GM18499 (cell line): ENCODE measurements at regions not wholly inside any gene's neighbourhood (a gene's known extent, or its start where the extent isn't known, plus 50 kb on each side); places are given as distances from the start of the nearest gene placed in this dataset.

Experiments
- ATAC-seq: cut with Tn5 transposase; IDR thresholded peaks from one replicate; pipeline ENCODE4 v1.9.1; 2021; ENCODE audit warnings: moderate number of reproducible peaks; ENCODE audit not compliant: insufficient read depth, unreplicated experiment

DNA sequence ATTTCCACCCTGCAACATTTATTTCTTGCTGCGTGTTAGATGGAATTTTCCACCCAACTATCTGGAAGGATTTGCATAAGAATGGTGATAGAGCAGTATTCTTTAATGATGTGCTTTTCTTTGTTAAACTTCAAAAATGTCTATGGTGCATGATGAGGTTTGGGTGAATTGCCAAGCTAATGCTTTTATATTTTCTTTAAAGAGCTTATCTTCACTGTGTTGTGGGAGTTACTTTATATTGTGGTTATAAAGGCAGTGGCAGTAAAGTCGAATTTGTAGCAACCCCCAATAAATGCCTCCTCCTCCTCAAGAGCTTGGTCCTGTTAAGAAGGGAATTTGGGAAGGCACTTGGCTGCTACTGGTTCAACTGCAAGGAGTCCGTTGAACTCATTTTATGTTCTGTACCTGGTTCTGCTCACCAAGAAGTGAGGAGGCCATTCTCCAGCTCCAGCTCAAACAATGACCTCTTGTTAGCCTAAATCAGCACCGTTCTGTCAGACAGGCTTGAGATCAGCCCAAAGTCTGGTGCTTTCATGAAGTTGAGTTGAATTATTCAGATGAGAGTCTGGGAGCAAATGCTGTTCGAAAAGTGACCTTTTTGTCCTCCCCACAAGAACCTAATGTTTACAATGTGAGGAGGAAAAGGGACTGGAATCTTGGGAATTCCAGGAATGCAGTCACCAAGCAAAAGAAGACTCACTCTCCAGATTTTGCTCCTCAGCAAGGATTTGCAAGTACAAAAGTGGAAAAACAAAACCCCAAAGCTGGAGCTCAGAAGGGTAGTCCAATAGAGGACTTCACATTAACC, 217.0 kb downstream of the TMEM38B start:
- no peak for ATAC-seq

DNA sequence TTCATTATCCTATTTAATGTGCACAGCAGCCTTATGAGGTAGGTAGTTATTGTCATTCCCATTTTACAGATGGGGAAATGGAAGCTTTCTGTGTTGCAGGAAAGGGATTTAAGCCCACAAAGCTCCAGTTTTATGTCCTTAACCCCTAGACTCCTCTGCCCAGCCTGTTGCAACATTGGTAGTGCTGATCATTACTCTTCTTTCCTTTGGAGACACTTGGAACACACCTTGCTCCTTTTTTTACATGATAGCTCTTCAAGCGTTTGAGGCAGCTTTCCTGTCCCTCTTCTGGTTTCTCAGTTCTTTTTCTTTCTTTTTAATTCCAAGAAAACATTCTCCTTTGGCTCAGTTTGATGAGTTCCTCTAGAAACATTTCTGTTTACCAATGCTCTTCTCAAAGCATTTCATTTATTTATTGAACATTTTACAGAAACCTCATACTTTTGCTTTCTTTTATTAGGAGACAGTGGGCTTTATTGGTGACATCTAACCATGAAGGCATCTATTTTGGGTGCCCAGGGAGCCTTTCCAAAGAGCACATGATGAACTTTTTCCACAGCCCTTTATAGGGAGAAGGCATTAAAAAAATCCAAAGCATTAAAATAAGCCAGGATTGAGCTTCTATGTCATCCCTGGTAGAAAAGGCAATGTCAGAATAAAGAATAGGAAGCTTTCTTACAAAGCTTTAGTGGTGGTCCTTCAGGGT, 218.0 kb downstream of the TMEM38B start:
- no peak for ATAC-seq

DNA sequence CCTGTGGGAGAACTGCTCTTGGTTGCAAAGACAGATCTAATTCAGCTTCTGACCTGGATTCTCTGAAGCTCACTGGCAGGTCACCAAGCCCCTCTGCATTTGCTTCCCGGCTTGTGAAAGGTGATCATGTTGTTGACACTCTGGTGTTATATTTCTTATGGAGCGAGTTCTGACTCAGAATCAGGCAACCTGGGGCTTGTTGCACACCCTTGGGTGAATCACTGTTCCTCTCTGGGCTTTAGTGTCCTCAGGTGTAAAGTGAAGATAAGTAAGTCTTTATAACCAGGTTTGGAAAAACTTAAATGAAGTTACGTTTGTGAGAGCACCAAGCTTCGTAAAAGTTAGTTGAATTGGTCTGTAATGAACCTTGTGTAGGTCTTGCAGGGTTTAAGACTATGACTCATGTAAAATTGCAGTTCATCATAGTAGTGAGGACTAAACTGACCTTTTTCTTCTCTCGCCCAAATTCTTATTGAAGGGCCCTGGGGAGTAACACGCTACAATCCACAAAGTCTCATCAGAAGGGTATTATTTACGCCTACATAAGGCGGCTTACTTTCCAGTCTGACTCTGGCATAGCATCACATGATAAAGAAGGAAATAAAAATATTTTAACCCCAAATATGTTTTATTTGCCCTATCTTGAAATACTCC, 218.6 kb downstream of the TMEM38B start:
- ATAC-seq: no peak

DNA sequence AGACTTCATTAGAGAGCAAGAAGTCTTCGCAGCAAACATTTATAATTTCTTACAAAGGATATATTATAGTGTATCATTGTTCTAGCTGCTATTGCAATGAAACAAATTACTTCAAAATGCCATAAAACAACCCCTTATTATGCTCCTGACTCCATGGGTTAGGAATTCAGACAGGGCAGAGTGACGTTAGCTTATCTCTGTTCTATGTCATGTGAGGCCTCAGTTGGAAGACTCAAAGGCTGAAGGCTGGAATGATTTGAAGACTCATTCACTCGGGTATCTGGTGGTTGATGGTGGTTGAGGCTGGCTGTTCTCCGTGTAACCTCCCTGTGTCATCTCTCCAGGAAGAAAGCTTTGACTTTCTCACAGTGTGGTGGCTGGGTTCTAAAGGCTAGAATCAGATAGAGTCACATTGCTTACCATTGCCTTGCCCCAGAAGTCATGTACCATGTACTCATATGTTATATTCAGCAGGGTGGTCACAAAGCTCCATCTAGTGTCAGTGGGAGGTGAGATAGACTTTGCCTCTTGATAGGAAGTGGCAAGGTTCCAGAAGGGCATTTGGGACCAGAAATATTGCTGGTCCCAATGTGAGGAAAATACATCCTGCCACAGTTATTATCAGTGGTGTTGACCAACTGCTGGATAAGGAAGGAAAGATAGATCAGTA, 226.9 kb downstream of the TMEM38B start:
- no peak for ATAC-seq

DNA sequence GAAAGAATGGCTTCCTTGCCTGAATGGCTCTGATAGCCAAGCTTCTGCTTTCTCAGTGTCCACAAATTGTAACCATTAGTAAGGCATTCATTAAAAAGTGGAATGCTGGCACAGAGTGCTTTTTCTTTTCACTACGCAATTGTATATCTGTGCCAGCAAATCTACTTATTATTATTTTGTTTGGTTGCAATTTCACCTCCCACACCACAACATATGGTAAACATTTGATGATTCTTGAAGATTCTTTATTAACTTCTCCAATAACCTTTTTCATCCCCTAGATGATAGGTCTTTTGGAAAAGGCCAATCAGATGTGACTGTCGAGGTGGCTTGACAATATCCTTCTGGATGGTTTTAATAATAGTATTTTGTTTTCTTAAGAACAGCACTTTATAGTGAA, 234.1 kb downstream of the TMEM38B start:
- ATAC-seq: no peak

DNA sequence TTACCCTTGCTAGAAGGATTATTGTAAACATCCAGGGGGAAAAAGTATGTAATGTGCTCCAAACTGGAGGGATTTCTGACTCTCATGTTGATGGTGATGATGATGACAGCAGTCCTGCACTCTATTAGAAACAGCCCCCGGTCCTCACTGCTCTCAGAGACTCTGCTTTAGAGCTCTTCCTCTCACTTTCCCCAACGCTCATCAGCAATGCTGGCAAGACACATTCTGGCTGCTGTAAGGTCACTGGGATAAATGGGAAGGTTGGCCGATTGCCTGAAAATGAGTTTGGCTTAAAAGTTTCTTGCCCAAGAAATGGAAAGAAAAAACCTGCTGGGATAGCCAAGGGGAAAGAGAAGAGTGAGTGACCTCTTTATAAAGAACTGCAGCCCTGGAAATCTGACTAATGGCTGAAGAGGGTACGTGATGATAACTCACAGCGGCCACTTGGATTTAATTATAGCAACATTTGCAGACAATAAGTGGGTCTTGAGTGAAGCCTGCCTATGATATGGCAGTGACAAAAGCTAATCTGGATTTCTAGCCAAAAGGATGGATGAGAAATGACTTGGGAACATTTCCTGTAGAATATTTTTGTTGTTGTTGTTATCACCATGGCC, 235.8 kb downstream of the TMEM38B start:
- no peak for ATAC-seq

DNA sequence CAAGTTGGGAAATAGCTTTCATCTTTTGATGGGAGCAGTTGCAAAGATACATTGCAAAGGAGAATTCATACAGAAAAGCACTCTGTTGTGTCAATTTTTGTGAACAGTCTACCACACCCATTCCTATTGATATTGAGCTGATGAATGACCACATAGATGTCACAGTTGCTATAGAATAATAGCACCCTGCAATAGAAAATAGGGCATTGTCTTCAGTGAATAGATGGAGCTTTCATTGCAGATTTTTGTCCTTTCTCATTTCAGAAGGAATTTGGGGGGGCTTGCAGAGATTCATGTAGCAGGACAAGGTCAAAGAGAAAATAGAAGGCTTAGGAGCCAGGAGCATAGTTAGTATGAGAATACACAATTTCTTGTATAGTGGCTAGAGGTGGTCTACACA, 237.9 kb downstream of the TMEM38B start:
- ATAC-seq: no peak

DNA sequence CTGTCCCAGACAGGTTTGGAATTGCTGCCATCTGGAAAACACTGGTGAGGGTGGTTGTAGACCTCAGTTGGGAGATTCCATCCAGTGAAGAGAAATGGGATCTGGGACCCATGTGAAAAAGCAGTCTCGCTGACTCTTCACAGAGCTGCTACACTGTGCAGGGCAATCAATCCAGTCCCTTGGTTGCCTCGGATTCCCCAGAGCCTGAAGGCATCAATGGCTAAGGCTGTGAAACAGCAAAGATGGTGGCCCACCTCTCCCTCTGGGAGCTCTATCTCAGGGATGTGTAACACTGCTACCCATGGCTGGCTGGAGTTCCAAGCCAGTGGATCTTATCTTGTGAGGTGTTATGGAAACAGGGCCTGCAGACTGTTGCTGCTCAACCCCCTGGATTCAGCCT, 256.1 kb downstream of the TMEM38B start:
- no peak for ATAC-seq

DNA sequence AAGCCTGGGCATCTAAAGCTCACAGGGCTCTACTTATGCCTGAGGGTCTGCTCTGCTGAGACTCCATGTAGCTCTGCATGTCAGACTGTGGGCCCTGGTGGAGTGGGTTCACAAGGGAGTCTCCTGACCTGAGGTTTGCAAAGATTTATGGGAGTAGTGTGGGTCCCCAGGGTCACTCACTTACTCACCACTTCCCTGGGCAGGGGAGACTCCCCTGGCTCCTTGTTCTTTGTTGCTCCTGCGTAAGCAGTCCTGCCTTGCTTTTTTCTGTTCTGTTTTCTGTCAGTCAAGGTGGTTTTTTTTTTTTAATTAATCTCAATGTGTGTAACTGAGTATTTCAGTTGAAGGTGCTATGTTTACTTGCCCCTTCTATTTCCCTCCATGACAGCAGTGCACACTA, 256.6 kb downstream of the TMEM38B start:
- ATAC-seq: no peak

DNA sequence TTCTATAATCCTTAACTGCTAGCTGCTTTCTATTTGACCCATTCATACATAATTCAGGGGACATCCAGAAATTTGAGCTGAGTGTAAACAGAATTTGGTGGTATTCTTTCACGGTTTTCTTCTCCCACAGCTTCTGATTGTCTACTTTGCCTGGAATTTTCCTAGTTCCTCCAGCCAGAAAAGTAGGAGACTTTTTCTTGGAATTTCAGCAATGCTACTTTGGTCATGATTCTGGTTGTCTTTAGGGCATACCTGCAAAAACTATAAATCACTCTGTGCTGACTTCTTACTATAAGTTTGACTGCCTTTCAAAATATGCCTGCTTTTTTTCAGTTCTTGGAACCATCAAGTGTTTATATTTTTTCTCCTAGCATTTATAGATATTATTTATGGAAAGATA, 260.2 kb downstream of the TMEM38B start:
- ATAC-seq: no peak

DNA sequence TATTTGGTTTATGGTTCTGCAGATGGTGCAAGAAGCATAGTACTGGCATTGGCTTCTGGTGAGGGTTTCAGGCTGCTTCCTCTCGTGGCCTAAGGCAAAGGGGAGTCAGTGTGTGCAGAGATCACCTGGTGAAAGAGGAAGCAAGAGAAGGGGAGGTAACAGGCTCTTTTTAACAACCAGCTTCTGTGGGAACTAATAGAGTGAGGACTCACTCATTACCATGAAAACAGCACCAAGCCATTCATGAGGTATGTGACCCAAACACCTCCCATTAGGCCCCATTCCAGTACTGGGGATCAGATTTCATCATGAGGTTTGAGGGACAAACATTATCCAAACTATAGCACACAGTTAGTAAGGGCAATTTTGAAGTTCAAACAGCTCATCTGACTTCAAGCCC, 263.5 kb downstream of the TMEM38B start:
- ATAC-seq: no peak

DNA sequence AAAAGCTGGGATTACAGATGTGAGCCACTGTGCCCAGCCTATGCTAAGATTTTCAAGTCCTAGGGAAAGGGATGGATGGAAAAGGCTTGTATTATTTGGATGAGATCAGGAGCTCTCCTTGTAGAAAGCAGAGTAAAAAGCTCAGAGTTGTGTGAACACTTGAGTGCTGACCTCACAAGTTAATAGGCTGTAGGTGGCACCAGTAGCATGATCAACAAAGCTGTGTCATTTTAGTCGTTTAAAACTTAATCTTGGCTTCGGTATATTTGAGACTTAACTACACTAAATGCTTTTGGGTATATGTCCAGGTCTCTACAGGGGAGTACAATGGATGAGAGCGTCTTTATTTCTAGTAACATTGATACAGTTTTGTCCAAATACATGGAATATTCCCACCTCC, 264.2 kb downstream of the TMEM38B start:
- no peak for ATAC-seq

DNA sequence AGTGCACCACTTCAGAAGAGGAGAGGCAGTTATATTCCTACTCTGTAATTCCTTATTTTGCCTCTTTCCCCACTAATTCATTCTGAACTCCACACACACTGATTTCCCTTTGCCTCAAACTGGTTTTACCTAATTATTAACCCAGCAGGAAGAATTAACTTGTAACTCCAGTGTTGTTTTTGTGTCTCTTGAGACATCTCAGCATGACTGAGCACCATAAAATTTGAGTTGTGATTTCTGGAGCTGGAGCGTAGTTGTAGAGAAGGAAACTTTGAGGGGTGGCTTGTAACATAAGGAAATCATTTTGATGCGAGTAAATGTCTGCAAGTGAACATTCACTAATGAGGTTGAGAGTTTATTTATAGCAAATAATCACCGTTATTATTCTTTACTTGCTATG, 265.2 kb downstream of the TMEM38B start:
- ATAC-seq: no peak

DNA sequence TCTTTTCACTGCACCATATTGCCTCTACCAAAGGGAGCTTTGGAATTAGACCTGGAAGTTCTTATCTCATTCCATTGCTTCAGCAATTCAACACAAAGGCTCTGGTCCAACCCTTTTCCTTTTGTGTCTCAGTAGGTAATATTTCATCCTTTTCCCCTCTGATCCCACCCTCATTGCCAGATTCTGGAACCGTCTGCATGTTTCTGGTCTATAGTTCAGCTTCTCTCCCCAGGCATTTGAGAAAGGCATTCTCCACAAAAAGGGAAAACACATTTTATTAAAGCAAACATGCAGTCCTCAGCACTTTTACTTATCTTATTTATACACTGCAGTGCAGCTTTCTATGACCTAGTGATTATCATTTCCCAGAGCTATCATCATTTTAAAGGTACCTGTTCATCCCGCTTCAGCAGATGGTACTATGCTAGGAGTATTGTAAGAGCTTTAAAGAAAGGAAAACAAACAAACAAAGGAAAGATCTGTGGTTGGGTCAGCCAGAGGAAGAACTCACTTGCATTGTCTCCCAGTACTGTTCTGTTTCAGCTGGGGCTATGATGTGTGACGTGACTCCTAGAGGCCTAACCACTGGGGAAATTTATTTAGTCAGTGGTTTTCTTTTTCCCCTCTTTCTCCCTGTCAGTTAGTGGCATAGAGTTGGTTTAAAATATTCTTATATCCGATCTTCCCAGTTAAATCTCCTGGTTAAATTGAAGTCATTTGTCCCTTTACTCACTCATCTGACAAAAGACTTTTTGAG, 269.2 kb downstream of the TMEM38B start:
- ATAC-seq: no peak

DNA sequence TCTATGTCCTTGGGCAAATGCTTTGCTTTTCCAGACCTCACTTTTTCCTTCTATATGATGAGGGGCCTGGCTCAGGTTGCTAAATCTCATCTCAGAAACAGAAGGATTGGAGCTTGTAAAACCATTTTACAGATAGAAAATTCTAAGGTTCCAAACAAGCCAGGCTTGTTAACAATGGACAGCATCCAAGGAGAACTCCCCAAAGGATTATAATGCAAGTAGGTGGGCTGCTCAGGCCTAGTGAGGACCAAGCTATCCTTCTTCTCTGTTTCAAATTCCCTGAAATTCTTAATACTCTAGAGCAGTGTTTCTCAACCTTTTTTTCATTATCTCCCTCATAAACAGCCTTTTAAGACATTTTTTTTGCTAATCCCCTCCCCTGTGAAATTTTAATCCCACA, 269.8 kb downstream of the TMEM38B start:
- no peak for ATAC-seq

DNA sequence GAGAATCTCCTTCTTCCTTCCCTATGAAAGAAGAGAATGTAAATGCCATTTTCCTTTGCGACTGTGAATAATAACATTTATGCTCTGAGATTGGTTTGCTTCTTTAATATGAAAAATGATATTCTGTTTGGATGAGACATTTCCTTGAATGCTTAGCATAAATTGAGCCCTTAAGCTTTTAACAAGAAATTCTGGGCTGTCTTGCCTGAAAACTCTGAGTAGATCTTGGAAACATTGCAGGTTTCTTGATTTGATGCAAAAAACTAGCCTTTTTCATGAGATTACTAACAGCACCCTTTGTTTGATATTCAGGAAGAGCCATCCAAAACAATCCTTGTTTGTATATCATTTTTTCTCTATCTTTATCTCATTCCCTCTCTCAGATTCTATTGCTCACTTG, 272.5 kb downstream of the TMEM38B start:
- no peak for ATAC-seq

DNA sequence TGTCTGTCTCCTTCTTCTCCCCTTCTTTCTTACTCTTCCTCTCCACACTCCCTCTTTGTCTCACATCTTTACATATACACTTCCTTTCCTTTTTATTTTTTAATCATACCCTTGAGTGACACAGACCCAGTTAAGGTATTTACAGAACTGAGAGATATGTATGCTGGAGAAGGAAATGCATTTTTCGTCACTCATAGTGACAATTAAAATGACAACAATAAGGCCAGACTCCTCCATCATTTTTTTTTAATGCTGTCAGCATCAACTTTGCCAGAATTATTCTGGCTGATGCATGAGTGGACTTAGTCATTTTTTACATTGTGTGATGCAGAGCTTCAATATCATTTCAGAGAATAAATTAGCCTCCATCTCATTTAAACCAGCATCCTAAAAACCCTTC, 272.9 kb downstream of the TMEM38B start:
- no peak for ATAC-seq

DNA sequence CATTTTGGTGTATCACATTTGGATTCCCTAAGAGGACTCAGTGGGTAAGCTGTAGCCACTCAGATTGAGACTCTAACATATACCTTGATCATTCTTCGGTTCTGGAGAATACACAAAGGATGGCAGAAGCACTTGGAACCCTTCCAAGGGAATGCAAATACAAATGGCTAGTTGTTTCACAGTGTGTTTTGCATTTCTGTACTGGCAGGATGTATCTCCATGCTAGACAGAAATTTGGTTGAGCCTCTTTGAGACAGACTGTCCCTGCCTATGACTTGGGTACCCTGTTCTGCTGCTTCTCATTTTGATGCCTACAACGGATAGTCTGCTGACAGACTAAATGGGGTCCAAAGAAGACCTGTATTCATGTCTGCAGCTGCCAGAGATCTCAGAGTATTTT, 273.5 kb downstream of the TMEM38B start:
- no peak for ATAC-seq

DNA sequence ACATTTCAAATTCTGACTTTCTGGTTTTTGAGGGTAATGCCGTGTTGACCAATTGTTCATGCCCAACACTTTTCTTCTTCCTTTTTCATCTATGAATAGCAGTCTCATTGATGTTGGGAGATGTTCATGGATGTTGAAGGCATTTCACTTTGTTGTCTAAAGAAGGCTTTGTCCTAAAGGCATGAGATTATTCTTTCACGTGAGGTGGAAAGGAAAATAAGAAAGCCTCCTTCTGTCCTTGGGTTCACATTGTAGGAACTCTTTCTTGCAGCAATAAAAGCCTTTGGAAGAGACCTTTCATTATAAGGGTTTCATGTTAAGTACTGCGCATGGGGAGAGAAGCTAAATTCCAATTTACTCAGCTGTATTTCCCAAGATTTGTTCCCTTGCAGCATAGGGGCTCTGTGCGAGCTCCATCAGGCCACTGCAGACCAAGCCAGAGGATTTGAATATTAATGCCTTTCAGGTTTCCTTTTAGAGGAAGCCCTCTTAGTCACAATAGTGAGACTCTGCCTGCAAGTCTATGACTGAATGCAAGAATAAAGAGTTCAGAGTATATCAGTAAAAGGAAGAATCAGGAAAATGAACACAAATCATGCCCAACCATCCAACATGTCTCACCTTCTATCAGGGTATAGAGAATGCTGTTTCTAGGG, 274.6 kb downstream of the TMEM38B start:
- ATAC-seq: no peak
